ENCODE measurements at regions not wholly inside any gene's neighbourhood (a gene's known extent, or its start where the extent isn't known, plus 50 kb on each side); places are given as distances from the start of the nearest gene placed in this dataset.
"Not testable (repeated sequence)": the region's sequence is repeated elsewhere in the genome, so short reads cannot be mapped to it uniquely, and the experiment has no call there.

DNA sequence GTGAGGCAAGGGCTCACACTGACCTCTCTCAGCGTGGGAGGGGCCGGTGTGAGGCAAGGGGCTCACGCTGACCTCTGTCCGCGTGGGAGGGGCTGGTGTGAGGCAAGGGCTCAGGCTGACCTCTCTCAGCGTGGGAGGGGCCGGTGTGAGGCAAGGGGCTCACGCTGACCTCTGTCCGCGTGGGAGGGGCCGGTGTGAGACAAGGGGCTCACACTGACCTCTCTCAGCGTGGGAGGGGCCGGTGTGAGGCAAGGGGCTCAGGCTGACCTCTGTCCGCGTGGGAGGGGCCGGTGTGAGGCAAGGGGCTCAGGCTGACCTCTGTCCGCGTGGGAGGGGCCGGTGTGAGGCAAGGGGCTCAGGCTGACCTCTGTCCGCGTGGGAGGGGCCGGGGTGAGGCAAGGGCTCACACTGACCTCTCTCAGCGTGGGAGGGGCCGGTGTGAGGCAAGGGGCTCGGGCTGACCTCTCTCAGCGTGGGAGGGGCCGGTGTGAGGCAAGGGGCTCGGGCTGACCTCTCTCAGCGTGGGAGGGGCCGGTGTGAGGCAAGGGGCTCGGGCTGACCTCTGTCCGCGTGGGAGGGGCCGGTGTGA lies 315.0 kb downstream of the OR4F29 start:
- not testable (repeated sequence) for TF ChIP-seq POLR2A (IDR thresholded peaks at IDR 0.05)
- TF ChIP-seq, protein P1, sequence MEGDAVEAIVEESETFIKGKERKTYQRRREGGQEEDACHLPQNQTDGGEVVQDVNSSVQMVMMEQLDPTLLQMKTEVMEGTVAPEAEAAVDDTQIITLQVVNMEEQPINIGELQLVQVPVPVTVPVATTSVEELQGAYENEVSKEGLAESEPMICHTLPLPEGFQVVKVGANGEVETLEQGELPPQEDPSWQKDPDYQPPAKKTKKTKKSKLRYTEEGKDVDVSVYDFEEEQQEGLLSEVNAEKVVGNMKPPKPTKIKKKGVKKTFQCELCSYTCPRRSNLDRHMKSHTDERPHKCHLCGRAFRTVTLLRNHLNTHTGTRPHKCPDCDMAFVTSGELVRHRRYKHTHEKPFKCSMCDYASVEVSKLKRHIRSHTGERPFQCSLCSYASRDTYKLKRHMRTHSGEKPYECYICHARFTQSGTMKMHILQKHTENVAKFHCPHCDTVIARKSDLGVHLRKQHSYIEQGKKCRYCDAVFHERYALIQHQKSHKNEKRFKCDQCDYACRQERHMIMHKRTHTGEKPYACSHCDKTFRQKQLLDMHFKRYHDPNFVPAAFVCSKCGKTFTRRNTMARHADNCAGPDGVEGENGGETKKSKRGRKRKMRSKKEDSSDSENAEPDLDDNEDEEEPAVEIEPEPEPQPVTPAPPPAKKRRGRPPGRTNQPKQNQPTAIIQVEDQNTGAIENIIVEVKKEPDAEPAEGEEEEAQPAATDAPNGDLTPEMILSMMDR (IDR thresholded peaks at IDR 0.05) = not testable (repeated sequence)

Data from heart left ventricle (tissue), 13 donors.